D341Med (cell line): ENCODE measurements at regions not wholly inside any gene's neighbourhood (a gene's known extent, or its start where the extent isn't known, plus 50 kb on each side); places are given as distances from the start of the nearest gene placed in this dataset.
"Not testable (repeated sequence)": the region's sequence is repeated elsewhere in the genome, so short reads cannot be mapped to it uniquely, and the experiment has no call there.

ENCODE experiments used
- DNase-seq: peaks from one replicate; pipeline ENCODE4 v3.0.0; 2012; ENCODE audit warnings: low spot score

GRCh38 chr1:82820816-82821215 lies 1020.1 kb downstream of the ADGRL2 start:
- no peak for DNase-seq

DNA sequence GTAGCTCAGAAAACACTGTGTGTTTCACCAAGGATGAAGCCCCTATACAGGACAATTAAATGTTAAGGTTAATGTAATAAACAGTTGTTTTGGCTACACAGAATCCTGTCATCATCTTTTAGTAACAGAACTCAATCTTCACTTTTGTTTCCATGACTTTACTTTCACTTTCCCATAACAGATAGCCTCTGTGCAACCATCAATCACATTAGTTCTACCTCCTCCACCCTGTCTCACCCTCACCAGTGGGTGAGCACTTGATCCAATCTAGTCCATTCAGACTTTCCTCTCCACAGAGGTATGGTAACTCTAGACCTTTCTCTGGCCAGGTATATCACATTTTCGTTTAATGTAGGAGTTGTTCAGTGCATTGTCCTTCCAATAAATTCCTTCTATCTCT lies 1018.5 kb downstream of the ADGRL2 start:
- no peak for DNase-seq

- no peak for DNase-seq
Observed at GRCh38 chr1:82818586-82818985, 1017.9 kb downstream of the ADGRL2 start.

DNA sequence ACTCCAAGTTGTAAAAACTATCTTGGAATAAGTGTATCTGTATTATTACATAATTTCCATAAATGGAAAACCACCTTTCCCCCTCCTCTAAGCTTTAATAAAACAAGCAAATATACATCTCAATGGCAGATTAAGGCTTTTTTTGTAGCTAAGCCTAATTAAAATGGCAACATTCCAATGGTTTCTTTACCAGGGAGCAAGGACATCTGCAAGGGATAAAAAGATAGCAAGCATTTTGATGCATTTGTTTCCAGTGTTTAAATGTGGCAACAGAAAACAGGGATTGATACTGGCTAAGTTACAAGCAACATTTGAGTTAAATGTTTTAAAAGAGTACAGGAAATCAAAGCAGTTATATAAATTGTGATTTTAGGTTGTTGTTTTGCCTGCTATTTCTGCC lies 1012.7 kb downstream of the ADGRL2 start:
- no peak for DNase-seq

DNA sequence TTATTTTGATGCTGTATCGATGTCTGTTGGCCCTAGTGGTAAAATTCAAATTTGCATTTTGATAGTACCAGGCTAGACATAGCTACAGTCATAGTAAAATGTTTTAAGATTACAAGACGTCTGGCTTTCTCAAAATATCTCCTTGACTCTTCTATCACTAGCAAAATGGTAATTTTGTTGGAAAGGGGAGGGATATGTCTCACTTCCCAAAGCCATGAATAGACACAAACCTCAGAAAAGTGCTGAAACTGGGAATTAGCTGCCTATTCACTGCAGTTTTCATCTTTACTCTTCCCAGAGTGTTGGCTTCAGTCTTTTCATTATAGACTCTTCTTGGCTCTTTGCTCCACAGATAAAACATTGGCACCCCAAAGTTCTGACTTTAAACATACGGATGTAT lies 1009.9 kb downstream of the ADGRL2 start:
- no peak for DNase-seq

DNA sequence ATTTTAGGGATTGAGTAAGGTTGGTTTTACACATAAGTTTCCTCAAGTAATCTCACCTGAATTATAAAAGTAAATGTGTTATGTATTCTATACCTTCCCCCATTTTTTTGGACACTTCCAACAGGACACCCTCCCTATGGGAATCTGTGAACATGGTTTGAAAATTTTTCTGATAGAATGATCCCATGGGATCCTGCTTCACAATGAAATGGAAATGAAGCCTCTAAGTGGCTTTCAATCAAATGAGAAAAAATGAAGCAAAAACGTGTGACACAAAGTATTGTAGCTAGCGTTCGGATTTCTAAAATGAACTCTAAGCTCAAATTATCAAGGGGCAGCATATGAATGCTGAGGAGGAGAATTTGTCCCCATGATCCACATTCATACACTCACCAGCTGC lies 1006.8 kb downstream of the ADGRL2 start:
- no peak for DNase-seq

DNA sequence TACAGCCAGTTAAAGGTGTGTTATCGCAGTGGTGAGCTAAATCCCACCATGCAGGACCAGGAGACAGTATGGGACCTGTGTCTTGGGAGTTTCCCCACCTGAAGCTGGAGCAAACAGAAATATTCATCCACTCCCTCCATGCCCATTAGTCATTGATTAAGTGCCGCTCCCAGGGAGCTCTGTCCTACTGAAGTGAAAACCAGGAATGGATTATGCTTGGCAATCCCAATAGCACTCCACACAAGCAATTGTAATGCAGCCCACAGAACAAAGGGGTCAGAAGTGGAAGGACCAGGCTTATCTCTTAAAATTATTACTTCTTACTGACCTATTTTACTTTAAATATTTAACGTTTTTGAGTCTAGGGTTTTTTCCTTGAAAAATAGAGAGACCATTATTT lies 1005.4 kb downstream of the ADGRL2 start:
- DNase-seq, result no peak

GRCh38 chr1:82801176-82801575 lies 1000.4 kb downstream of the ADGRL2 start:
- DNase-seq, result no peak

GRCh38 chr1:82800721-82801120 lies 1000.0 kb downstream of the ADGRL2 start:
- no peak for DNase-seq

DNA sequence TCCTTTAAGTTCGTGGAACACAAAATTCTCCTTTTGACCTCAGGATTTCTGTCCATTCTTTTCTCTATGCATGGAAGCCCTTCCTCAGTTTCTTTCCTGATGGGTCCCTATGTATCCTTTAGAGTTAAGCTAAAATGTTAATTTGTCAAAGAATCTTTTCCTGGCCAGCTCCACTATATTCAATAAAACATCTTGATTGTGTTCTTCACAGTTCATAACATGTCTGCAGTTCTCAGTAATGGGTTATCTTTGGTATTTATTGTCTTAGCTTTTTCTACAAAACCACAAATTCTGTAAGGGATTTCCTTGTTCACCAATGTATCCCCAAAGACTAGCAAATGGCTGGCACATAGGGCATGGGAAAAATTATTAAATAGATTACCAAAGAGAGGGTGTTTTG lies 998.5 kb downstream of the ADGRL2 start:
- no peak for DNase-seq

DNA sequence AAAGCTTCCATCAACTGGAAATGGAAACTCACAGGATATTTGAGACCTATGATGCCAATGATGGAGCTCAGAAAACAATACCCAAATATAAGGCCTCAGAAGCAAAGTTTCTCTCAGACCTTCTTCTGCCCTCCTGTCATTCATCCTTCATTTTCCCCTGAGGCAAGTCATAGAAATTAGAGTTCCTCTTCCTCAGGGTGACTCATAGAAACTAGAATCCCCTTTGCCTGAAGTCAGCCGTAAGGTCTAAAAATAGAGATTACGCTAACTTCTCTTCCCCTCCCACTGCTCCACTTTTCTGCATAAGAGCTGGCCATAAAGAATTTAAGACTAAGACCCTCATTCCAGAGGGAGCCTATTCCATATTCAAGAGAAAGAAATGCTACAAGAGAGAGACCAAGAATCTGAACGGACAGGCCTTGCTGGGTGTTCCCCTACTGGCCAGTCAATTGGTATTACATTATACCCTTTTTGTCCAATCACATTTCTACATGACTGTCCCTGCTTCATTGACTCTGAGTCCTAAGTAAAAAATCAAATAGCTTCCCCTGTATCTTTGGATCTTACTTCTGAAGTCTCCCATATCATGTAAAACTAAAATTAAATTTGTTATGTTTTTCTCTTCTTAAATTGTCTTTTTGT lies 994.9 kb downstream of the ADGRL2 start:
- DNase-seq, result no peak

- no peak for DNase-seq
Observed at GRCh38 chr1:82792151-82792550, 991.4 kb downstream of the ADGRL2 start.

- no peak for DNase-seq
Observed at GRCh38 chr1:82790556-82790955, 989.8 kb downstream of the ADGRL2 start.

- no peak for DNase-seq
Observed at GRCh38 chr1:82788660-82789059, 987.9 kb downstream of the ADGRL2 start.

- DNase-seq, result no peak
Observed at GRCh38 chr1:82788038-82788437, 987.3 kb downstream of the ADGRL2 start.

- no peak for DNase-seq
Observed at GRCh38 chr1:82786883-82787282, 986.1 kb downstream of the ADGRL2 start.

GRCh38 chr1:82785268-82785790 lies 984.6 kb downstream of the ADGRL2 start:
- DNase-seq, result no peak

- DNase-seq, result no peak
Observed at GRCh38 chr1:82783044-82783443, 982.3 kb downstream of the ADGRL2 start.

DNA sequence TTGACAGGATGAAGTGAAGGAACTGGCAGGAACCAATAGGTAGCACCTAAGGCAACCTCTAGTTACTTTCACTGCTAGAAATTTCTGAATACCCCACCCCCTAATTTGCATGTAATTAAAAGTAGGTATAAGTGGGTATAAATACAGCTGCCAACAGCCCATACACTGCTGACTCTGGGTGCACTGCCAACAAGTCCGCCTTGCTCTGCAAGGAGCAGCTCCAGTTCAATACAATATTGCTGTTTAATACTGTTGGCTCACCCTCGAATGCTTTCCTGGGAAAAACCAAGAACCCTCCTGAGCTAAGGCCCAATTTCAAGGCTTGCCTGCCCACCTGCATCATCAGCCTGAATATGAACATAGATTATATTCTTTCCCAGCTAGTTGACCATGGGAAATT lies 981.9 kb downstream of the ADGRL2 start:
- DNase-seq, result no peak

GRCh38 chr1:82778612-82779011 lies 977.9 kb downstream of the ADGRL2 start:
- no peak for DNase-seq

- DNase-seq, result no peak
Observed at GRCh38 chr1:82777240-82777639, 976.5 kb downstream of the ADGRL2 start.

GRCh38 chr1:82776730-82777129 lies 976.0 kb downstream of the ADGRL2 start:
- not testable (repeated sequence) for DNase-seq

- DNase-seq, result peak; percentile 41
Observed at GRCh38 chr1:82775406-82776000, 974.8 kb downstream of the ADGRL2 start.
